HepG2 (cell line): ENCODE measurements at regions not wholly inside any gene's neighbourhood (a gene's known extent, or its start where the extent isn't known, plus 50 kb on each side); places are given as distances from the start of the nearest gene placed in this dataset.

Source experiments
- ATAC-seq: fragments of 200-7000 bp; cut with Tn5 transposase; 3 replicates; pipeline ENCODE4 v1.9.1; 2020; ENCODE audit warnings: mild to moderate bottlenecking, moderate library complexity
- BruUV-seq: library from RNA; stranded (reverse); fragments of 400-500 nt; replicated peaks from 2 replicates; lab custom pipeline; 2021; lab: Mats Ljungman, UMichigan
- CTCF ChIA-PET: fragments of 300-600 bp; formaldehyde crosslinking; extraction: SDS; loops from one replicate; lab custom pipeline; 2021; ENCODE audit warnings: low total read pairs, inconsistent platforms, low intra/inter-chr PET ratio; lab: Yijun Ruan, JAX
- POLR2A ChIA-PET: fragments of 350-600 bp; sonication (Branson Sonifier 250); formaldehyde crosslinking; loops from one replicate; lab custom pipeline; 2020; ENCODE audit warnings: antibody characterized with exemption, inconsistent platforms; lab: Yijun Ruan, JAX
- DNase-seq: peaks from one replicate; pipeline ENCODE4 v3.0.0-alpha.2; 2015; ENCODE audit warnings: low spot score
- FAIRE-seq: peaks from 3 replicates; lab custom pipeline; 2011; peaks lifted over from hg19 to GRCh38; lab: Jason Lieb, UNC
- H2AFZ ChIP-seq: one replicate; pipeline ENCODE4 v1.6.1; 2011; ENCODE audit warnings: low read length, inconsistent platforms
- H3K27ac ChIP-seq: fragments of 300-600 bp; 3 replicates; pipeline ENCODE4 v1.8.0; 2011; ENCODE audit warnings: mixed run types, mild to moderate bottlenecking, mixed read lengths, low read length, inconsistent platforms; ENCODE audit not compliant: insufficient read depth; ENCODE audit errors: extremely low read length
- H3K27me3 ChIP-seq, 2 experiments: fragments of 200-600 bp in 1 of 2; 2 replicates in 1 of 2; 3 replicates in 1 of 2; pipeline versions ENCODE4 v1.6.0 to v1.8.0; 2011; ENCODE audit warnings: low read length in 2 of 2, mild to moderate bottlenecking in 2 of 2, moderate library complexity in 2 of 2, inconsistent platforms in 1 of 2; ENCODE audit not compliant: insufficient read depth in 2 of 2, control insufficient read depth in 1 of 2
- H3K36me3 ChIP-seq, 2 experiments: fragments of 200-600 bp in 1 of 2; replicated peaks in 1 of 2; 2 replicates in 1 of 2; 3 replicates in 1 of 2; pipeline versions ENCODE4 v1.5.1 to v1.8.0; 2011; ENCODE audit warnings: low read length in 2 of 2, inconsistent platforms in 1 of 2; ENCODE audit not compliant: insufficient read depth in 2 of 2, control insufficient read depth in 1 of 2
- H3K4me1 ChIP-seq: 2 replicates; pipeline ENCODE4 v1.5.1; 2012; ENCODE audit warnings: low read length, inconsistent platforms; ENCODE audit not compliant: insufficient read depth
- H3K4me2 ChIP-seq: 2 replicates; pipeline ENCODE4 v1.6.0; 2011; ENCODE audit warnings: low read depth, low read length, inconsistent platforms
- H3K4me3 ChIP-seq, 3 experiments: fragments of 200-600 bp in 1 of 3; sonication (generic), shearing (Covaris generic) in 1 of 3; replicated peaks in 1 of 3; 2 replicates each; pipeline ENCODE4 v1.5.1; 2011 to 2016; ENCODE audit warnings: low read length in 3 of 3, inconsistent platforms in 2 of 3, low read depth in 2 of 3, mild to moderate bottlenecking in 2 of 3, control low read depth in 1 of 3, mixed read lengths in 1 of 3; ENCODE audit not compliant: insufficient read depth in 1 of 3
- H3K79me2 ChIP-seq: one replicate; pipeline ENCODE4 v1.6.1; 2011; ENCODE audit warnings: low read length, inconsistent platforms; ENCODE audit not compliant: insufficient read depth
- H3K9ac ChIP-seq: 2 replicates; pipeline ENCODE4 v1.6.0; 2011; ENCODE audit warnings: mild to moderate bottlenecking, low read depth, low read length, inconsistent platforms; ENCODE audit not compliant: insufficient read depth
- H3K9me3 ChIP-seq: 2 replicates; pipeline ENCODE4 v1.5.1; 2012; ENCODE audit warnings: mild to moderate bottlenecking, low read length
- H4K20me1 ChIP-seq: 2 replicates; pipeline ENCODE4 v1.6.0; 2011; ENCODE audit warnings: inconsistent platforms, mild to moderate bottlenecking, low read length, moderate library complexity; ENCODE audit not compliant: insufficient read depth
- ETV6 ChIP-seq: sonication (generic); formaldehyde crosslinking; conservative IDR thresholded peaks from 2 replicates; pipeline ENCODE4 v1.4.0; 2020; ENCODE audit warnings: missing genetic modification reagents
- HES4 ChIP-seq: sonication (generic); formaldehyde crosslinking; IDR thresholded peaks from 2 replicates; pipeline ENCODE4 v1.9.0; 2021; ENCODE audit warnings: mild to moderate bottlenecking, missing genetic modification reagents, borderline replicate concordance
- PCBP1 ChIP-seq: fragments of 200-400 bp; formaldehyde crosslinking; IDR thresholded peaks from 2 replicates; pipeline ENCODE4 v1.6.1; 2017; ENCODE audit warnings: mild to moderate bottlenecking, low read depth, low read length, borderline replicate concordance
- THYN1 ChIP-seq: sonication (generic); formaldehyde crosslinking; IDR thresholded peaks from 2 replicates; pipeline ENCODE4 v1.8.1; 2023; ENCODE audit warnings: low read depth, mild to moderate bottlenecking, moderate library complexity, missing genetic modification reagents, borderline replicate concordance
- YEATS4 ChIP-seq: sonication (generic); formaldehyde crosslinking; IDR thresholded peaks from 2 replicates; pipeline ENCODE4 v1.4.0; 2020; ENCODE audit warnings: missing genetic modification reagents, borderline replicate concordance
- WGBS: methylation state at CpG from one replicate; pipeline ENCODE4 v1.1.6; 2017; ENCODE audit warnings: low lambda C conversion rate; 5-methylcytosine and 5-hydroxymethylcytosine counted together
- in situ Hi-C: cut with HindIII; loops from 2 replicates; pipeline ENCODE4 v1.10.0; 2017; ENCODE audit warnings: low pct_unique_long_range_greater_than_20kb; ENCODE audit not compliant: extremely low pct_ligation_motif_present
- intact Hi-C: fragments of 100-400 bp; cut with micrococcal nuclease; formaldehyde crosslinking; loops from one replicate; pipeline ENCODE4 v1.10.0; 2022; ENCODE audit not compliant: unreplicated experiment
- TF ChIP-seq, protein P1 (sequence below): sonication (generic); formaldehyde crosslinking; IDR thresholded peaks from 2 replicates; pipeline ENCODE4 v1.5.1; 2020; ENCODE audit warnings: mild to moderate bottlenecking, missing genetic modification reagents, moderate library complexity
- TF ChIP-seq, protein P2 (sequence below): sonication (generic); formaldehyde crosslinking; IDR thresholded peaks from 2 replicates; pipeline ENCODE4 v1.8.1; 2023; ENCODE audit warnings: mild to moderate bottlenecking, moderate library complexity, missing genetic modification reagents
- TF ChIP-seq, protein P3 (sequence below): sonication (generic); formaldehyde crosslinking; IDR thresholded peaks from 2 replicates; pipeline ENCODE4 v1.5.0; 2020; ENCODE audit warnings: mild to moderate bottlenecking, missing genetic modification reagents, borderline replicate concordance

DNA sequence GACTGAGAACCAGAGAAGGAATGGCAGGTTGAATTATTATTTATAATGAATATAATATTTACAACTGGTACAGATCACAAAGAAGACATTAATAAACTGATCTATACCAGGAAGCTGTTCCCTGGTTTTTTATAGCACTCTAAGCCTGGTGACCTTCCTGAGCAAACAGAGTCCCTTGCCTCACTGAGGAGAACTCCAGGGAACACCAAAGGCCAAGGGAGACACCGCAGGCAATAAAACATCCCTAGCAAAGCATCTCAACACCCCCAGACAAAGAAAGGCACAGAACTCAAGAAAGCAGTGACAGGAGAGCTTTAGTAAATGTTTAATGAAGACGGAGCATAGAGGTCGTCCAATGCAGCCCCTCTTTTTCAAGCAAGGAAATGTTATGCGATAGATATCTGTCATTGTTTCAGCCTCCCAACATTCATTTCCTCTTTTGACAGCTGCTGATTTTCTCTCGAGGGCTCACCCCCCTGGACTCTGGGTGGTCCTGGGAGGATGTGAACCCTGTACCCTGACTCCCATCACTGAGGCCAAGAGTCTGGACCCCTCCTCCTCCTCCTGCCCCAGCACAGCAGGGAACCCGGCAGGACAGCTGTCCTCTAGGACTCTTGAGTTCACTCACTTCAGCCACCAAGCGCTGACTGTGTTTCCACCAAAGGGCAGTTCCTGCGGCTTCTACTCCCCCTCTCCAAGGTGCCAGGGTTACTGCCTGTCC, 342.5 kb upstream of the GATB start:
- ATAC-seq (no peak), DNase-seq (no peak), FAIRE-seq (no peak)
- TF ChIP-seq YEATS4 (CRISPR knock-in tag) (no peak), PCBP1 (no peak), ETV6 (CRISPR knock-in tag) (no peak), THYN1 (CRISPR knock-in tag) (no peak), HES4 (CRISPR knock-in tag) (no peak)
- TF ChIP-seq, protein P1, sequence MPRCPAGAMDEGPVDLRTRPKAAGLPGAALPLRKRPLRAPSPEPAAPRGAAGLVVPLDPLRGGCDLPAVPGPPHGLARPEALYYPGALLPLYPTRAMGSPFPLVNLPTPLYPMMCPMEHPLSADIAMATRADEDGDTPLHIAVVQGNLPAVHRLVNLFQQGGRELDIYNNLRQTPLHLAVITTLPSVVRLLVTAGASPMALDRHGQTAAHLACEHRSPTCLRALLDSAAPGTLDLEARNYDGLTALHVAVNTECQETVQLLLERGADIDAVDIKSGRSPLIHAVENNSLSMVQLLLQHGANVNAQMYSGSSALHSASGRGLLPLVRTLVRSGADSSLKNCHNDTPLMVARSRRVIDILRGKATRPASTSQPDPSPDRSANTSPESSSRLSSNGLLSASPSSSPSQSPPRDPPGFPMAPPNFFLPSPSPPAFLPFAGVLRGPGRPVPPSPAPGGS (CRISPR knock-in tag) = no peak
- TF ChIP-seq, protein P2, sequence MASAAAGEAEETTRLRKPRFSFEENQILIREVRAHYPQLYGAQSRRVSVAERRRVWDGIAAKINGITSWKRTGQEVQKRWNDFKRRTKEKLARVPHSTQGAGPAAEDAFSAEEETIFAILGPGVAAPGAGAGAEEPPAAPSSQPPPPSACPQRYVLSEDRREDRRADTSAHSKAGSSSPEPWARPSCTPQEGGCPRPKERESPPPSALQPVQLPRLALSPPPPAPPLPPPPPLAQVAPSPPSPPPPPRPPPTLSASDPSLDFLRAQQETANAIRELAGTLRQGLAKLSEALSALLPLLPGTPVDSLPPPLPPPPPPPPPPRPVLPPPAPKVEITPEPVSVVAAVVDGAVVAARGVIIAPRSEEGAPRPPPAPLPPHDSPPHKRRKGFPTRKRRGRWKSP (CRISPR knock-in tag) = no peak
- TF ChIP-seq, protein P3, sequence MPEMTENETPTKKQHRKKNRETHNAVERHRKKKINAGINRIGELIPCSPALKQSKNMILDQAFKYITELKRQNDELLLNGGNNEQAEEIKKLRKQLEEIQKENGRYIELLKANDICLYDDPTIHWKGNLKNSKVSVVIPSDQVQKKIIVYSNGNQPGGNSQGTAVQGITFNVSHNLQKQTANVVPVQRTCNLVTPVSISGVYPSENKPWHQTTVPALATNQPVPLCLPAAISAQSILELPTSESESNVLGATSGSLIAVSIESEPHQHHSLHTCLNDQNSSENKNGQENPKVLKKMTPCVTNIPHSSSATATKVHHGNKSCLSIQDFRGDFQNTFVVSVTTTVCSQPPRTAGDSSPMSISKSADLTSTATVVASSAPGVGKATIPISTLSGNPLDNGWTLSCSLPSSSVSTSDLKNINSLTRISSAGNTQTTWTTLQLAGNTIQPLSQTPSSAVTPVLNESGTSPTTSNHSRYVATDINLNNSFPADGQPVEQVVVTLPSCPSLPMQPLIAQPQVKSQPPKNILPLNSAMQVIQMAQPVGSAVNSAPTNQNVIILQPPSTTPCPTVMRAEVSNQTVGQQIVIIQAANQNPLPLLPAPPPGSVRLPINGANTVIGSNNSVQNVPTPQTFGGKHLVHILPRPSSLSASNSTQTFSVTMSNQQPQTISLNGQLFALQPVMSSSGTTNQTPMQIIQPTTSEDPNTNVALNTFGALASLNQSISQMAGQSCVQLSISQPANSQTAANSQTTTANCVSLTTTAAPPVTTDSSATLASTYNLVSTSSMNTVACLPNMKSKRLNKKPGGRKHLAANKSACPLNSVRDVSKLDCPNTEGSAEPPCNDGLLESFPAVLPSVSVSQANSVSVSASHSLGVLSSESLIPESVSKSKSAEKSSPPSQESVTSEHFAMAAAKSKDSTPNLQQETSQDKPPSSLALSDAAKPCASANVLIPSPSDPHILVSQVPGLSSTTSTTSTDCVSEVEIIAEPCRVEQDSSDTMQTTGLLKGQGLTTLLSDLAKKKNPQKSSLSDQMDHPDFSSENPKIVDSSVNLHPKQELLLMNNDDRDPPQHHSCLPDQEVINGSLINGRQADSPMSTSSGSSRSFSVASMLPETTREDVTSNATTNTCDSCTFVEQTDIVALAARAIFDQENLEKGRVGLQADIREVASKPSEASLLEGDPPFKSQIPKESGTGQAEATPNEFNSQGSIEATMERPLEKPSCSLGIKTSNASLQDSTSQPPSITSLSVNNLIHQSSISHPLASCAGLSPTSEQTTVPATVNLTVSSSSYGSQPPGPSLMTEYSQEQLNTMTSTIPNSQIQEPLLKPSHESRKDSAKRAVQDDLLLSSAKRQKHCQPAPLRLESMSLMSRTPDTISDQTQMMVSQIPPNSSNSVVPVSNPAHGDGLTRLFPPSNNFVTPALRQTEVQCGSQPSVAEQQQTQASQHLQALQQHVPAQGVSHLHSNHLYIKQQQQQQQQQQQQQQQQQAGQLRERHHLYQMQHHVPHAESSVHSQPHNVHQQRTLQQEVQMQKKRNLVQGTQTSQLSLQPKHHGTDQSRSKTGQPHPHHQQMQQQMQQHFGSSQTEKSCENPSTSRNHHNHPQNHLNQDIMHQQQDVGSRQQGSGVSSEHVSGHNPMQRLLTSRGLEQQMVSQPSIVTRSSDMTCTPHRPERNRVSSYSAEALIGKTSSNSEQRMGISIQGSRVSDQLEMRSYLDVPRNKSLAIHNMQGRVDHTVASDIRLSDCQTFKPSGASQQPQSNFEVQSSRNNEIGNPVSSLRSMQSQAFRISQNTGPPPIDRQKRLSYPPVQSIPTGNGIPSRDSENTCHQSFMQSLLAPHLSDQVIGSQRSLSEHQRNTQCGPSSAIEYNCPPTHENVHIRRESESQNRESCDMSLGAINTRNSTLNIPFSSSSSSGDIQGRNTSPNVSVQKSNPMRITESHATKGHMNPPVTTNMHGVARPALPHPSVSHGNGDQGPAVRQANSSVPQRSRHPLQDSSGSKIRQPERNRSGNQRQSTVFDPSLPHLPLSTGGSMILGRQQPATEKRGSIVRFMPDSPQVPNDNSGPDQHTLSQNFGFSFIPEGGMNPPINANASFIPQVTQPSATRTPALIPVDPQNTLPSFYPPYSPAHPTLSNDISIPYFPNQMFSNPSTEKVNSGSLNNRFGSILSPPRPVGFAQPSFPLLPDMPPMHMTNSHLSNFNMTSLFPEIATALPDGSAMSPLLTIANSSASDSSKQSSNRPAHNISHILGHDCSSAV (CRISPR knock-in tag) = no peak
- no peak overlapping the region for H3K27ac ChIP-seq
- in situ Hi-C loops = no loop called here
- ChIA-PET CTCF (no interaction called here), POLR2A (no interaction called here)
- H3K79me2 ChIP-seq = no peaks in the 10 kb centered on the region
- 34% methylated on average over 8 of the region's 8 CpGs for WGBS
- no peak overlapping the region for H2AFZ ChIP-seq
- BruUV-seq = no TSS peak
- no peaks in the 10 kb centered on the region for H3K4me1 ChIP-seq
- no peak overlapping the region for H3K4me3 ChIP-seq
- H3K4me2 ChIP-seq = no peak overlapping the region
- H3K9ac ChIP-seq = no peak overlapping the region
- H3K9me3 ChIP-seq = no peaks in the 10 kb centered on the region
- intact Hi-C loops = no loop called here
- peaks cover 0 to 8% of the 10 kb centered on the region in 2 experiments; a peak in 3 of 5 replicates for H3K27me3 ChIP-seq
- no peaks in the 10 kb centered on the region for H3K36me3 ChIP-seq
- H4K20me1 ChIP-seq = no peaks in the 10 kb centered on the region
